Prostate gland (tissue), 2 donors: ENCODE measurements at regions not wholly inside any gene's neighbourhood (a gene's known extent, or its start where the extent isn't known, plus 50 kb on each side); places are given as distances from the start of the nearest gene placed in this dataset.

ENCODE experiments used
- CTCF ChIP-seq, 4 experiments: fragments of 200-600 bp in 2 of 4; fragments of 450-650 bp in 2 of 4; sonication (generic) in 2 of 4; IDR thresholded peaks; 1 replicate in 3 of 4; 2 replicates in 1 of 4; pipeline ENCODE4 v1.5.1; 2016 to 2019; ENCODE audit warnings: antibody characterized with exemption in 4 of 4, mild to moderate bottlenecking in 2 of 4, moderate library complexity in 2 of 4
- POLR2A ChIP-seq: fragments of 450-650 bp; IDR thresholded peaks from one replicate; pipeline ENCODE4 v1.6.1; 2016; ENCODE audit warnings: antibody characterized with exemption, mild to moderate bottlenecking
- POLR2AphosphoS5 ChIP-seq: sonication (generic); formaldehyde crosslinking; IDR thresholded peaks from one replicate; pipeline ENCODE4 v1.6.1; 2017; ENCODE audit warnings: antibody characterized with exemption

- TF ChIP-seq CTCF (IDR thresholded peaks at IDR 0.05) (no peak), POLR2A (no peak), POLR2AphosphoS5 (no peak)
These were observed 179.7 kb upstream of the AGR3 start for GRCh38 chr7:17061443-17061842.
